ENCODE measurements at regions not wholly inside any gene's neighbourhood (a gene's known extent, or its start where the extent isn't known, plus 50 kb on each side); places are given as distances from the start of the nearest gene placed in this dataset.

DNA sequence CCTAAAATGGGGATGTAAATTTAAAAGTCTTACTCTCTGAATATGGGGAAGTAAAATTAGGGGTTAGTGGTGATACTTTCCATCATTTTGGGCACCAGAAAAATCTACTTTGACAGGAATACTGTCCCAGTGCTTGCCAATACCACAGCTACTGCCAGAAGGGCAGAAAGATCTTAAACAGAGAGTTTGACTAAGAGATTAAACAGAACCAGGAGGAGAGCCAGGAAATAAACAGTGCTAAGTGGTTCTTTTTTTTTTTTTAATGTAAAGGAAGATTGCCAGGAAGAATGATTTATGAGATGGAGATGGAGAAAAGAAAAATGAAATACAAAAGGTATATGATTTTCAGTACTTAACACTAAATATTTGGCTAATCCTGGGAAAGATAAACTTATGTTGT is 126.8 kb downstream of the RTL3 start:
- Mint-ChIP-seq H3K4me3 (no peak overlapping the region), H3K9me3 (no peaks in the 10 kb centered on the region), H3K4me1 (no peaks in the 10 kb centered on the region), H3K27ac (no peak overlapping the region), H3K27me3 (ENCODE audit: low read depth) (no peaks in the 10 kb centered on the region), H3K36me3 (no peaks in the 10 kb centered on the region)
- TF ChIP-seq, protein P1, sequence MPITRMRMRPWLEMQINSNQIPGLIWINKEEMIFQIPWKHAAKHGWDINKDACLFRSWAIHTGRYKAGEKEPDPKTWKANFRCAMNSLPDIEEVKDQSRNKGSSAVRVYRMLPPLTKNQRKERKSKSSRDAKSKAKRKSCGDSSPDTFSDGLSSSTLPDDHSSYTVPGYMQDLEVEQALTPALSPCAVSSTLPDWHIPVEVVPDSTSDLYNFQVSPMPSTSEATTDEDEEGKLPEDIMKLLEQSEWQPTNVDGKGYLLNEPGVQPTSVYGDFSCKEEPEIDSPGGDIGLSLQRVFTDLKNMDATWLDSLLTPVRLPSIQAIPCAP (CRISPR knock-in tag; IDR thresholded peaks at IDR 0.05) = no peak
- POLR2A ChIA-PET = no interaction called here
- CTCF ChIA-PET = no interaction called here
- no peak for ATAC-seq
- DNase-seq (ENCODE audit: low spot score) = no peak

DNA sequence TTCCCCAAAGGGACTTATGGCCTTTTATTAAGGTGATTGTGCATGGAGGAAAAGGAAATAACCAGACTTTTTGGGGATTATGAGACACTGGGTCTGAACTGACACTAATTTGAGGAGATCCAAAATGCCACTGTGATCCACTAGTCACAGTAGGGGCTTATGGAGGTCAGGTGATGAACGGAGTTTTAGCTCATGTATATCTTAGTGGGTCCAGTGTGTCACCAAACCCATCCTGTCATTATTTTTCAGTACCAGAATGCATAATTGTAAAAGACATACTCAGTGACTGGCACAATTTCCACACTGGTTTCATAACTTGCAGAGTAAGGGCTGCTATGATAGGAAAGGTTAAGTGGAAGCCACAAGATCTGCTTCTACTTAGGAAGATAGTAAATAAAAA is 131.3 kb downstream of the RTL3 start:
- DNase-seq (ENCODE audit: low spot score) (no peak), ATAC-seq (no peak)
- no peak for TF ChIP-seq SMAD3 (CRISPR knock-in tag; IDR thresholded peaks at IDR 0.05; ENCODE audit: borderline replicate concordance)
- no peak for TF ChIP-seq ZNF416 (CRISPR knock-in tag; IDR thresholded peaks at IDR 0.05)
- no peak for TF ChIP-seq NR3C1 (CRISPR knock-in tag; conservative IDR thresholded peaks at IDR 0.05; ENCODE audit: low read depth)
- TF ChIP-seq, protein P2, sequence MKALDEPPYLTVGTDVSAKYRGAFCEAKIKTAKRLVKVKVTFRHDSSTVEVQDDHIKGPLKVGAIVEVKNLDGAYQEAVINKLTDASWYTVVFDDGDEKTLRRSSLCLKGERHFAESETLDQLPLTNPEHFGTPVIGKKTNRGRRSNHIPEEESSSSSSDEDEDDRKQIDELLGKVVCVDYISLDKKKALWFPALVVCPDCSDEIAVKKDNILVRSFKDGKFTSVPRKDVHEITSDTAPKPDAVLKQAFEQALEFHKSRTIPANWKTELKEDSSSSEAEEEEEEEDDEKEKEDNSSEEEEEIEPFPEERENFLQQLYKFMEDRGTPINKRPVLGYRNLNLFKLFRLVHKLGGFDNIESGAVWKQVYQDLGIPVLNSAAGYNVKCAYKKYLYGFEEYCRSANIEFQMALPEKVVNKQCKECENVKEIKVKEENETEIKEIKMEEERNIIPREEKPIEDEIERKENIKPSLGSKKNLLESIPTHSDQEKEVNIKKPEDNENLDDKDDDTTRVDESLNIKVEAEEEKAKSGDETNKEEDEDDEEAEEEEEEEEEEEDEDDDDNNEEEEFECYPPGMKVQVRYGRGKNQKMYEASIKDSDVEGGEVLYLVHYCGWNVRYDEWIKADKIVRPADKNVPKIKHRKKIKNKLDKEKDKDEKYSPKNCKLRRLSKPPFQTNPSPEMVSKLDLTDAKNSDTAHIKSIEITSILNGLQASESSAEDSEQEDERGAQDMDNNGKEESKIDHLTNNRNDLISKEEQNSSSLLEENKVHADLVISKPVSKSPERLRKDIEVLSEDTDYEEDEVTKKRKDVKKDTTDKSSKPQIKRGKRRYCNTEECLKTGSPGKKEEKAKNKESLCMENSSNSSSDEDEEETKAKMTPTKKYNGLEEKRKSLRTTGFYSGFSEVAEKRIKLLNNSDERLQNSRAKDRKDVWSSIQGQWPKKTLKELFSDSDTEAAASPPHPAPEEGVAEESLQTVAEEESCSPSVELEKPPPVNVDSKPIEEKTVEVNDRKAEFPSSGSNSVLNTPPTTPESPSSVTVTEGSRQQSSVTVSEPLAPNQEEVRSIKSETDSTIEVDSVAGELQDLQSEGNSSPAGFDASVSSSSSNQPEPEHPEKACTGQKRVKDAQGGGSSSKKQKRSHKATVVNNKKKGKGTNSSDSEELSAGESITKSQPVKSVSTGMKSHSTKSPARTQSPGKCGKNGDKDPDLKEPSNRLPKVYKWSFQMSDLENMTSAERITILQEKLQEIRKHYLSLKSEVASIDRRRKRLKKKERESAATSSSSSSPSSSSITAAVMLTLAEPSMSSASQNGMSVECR (CRISPR knock-in tag; IDR thresholded peaks at IDR 0.05; ENCODE audit: borderline replicate concordance) = no peak
- TF ChIP-seq ZNF232 (CRISPR knock-in tag; IDR thresholded peaks at IDR 0.05) = no peak
- TF ChIP-seq OVOL2 (CRISPR knock-in tag; IDR thresholded peaks at IDR 0.05; ENCODE audit: borderline replicate concordance) = no peak
- TF ChIP-seq, protein P3, sequence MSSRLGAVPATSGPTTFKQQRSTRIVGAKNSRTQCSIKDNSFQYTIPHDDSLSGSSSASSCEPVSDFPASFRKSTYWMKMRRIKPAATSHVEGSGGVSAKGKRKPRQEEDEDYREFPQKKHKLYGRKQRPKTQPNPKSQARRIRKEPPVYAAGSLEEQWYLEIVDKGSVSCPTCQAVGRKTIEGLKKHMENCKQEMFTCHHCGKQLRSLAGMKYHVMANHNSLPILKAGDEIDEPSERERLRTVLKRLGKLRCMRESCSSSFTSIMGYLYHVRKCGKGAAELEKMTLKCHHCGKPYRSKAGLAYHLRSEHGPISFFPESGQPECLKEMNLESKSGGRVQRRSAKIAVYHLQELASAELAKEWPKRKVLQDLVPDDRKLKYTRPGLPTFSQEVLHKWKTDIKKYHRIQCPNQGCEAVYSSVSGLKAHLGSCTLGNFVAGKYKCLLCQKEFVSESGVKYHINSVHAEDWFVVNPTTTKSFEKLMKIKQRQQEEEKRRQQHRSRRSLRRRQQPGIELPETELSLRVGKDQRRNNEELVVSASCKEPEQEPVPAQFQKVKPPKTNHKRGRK (CRISPR knock-in tag; IDR thresholded peaks at IDR 0.05; ENCODE audit: borderline replicate concordance) = no peak
- TF ChIP-seq, protein P4, sequence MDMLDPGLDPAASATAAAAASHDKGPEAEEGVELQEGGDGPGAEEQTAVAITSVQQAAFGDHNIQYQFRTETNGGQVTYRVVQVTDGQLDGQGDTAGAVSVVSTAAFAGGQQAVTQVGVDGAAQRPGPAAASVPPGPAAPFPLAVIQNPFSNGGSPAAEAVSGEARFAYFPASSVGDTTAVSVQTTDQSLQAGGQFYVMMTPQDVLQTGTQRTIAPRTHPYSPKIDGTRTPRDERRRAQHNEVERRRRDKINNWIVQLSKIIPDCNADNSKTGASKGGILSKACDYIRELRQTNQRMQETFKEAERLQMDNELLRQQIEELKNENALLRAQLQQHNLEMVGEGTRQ (CRISPR knock-in tag; IDR thresholded peaks at IDR 0.05) = no peak
- no peak for TF ChIP-seq NR2C2 (CRISPR knock-in tag; IDR thresholded peaks at IDR 0.05)
- no peak for TF ChIP-seq MXD4 (CRISPR knock-in tag; IDR thresholded peaks at IDR 0.05; ENCODE audit: borderline replicate concordance)
- no peak for TF ChIP-seq GABPB1 (CRISPR knock-in tag; IDR thresholded peaks at IDR 0.05)
- TF ChIP-seq, protein P5, sequence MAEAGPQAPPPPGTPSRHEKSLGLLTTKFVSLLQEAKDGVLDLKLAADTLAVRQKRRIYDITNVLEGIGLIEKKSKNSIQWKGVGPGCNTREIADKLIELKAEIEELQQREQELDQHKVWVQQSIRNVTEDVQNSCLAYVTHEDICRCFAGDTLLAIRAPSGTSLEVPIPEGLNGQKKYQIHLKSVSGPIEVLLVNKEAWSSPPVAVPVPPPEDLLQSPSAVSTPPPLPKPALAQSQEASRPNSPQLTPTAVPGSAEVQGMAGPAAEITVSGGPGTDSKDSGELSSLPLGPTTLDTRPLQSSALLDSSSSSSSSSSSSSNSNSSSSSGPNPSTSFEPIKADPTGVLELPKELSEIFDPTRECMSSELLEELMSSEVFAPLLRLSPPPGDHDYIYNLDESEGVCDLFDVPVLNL (CRISPR knock-in tag; IDR thresholded peaks at IDR 0.05; ENCODE audit: borderline replicate concordance, low read depth) = no peak
- TF ChIP-seq CREM (CRISPR knock-in tag; IDR thresholded peaks at IDR 0.05) = no peak
- TF ChIP-seq, protein P6, sequence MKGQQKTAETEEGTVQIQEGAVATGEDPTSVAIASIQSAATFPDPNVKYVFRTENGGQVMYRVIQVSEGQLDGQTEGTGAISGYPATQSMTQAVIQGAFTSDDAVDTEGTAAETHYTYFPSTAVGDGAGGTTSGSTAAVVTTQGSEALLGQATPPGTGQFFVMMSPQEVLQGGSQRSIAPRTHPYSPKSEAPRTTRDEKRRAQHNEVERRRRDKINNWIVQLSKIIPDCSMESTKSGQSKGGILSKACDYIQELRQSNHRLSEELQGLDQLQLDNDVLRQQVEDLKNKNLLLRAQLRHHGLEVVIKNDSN (CRISPR knock-in tag; IDR thresholded peaks at IDR 0.05) = no peak
- TF ChIP-seq HMGA2 (CRISPR knock-in tag; IDR thresholded peaks at IDR 0.05) = no peak
- H3K27ac Mint-ChIP-seq = no peak overlapping the region
- peaks cover 8% of the 10 kb centered on the region; the same call in 1 of the 2 replicates for H3K9me3 Mint-ChIP-seq
- CTCF ChIA-PET = no interaction called here
- H3K4me1 Mint-ChIP-seq = peaks cover 19% of the 10 kb centered on the region
- POLR2A ChIA-PET = no interaction called here
- H3K36me3 Mint-ChIP-seq = no peaks in the 10 kb centered on the region
- H3K4me3 Mint-ChIP-seq = no peak overlapping the region
- H3K27me3 Mint-ChIP-seq (ENCODE audit: low read depth) = no peaks in the 10 kb centered on the region
